Panc1 (cell line): ENCODE measurements at regions not wholly inside any gene's neighbourhood (a gene's known extent, or its start where the extent isn't known, plus 50 kb on each side); places are given as distances from the start of the nearest gene placed in this dataset.
"Not testable (repeated sequence)": the region's sequence is repeated elsewhere in the genome, so short reads cannot be mapped to it uniquely, and the experiment has no call there.

ENCODE experiments used
- ATAC-seq: fragments of 200-7000 bp; cut with Tn5 transposase; 2 replicates; pipeline ENCODE4 v1.9.1; 2020; ENCODE audit warnings: mild to moderate bottlenecking, moderate library complexity
- BruUV-seq: library from RNA; stranded (reverse); fragments of 400-500 nt; replicated peaks from 2 replicates; lab custom pipeline; 2021; lab: Mats Ljungman, UMichigan
- CTCF ChIA-PET: fragments of 300-600 bp; sonication (Branson Sonifier 250); formaldehyde crosslinking; loops from one replicate; lab custom pipeline; 2022; ENCODE audit warnings: antibody characterized with exemption; lab: Charles Lee
- POLR2A ChIA-PET: fragments of 300-600 bp; sonication (Branson Sonifier 250); formaldehyde crosslinking; loops from one replicate; lab custom pipeline; 2022; ENCODE audit warnings: antibody characterized with exemption; lab: Charles Lee
- DNase-seq: peaks from one replicate; pipeline ENCODE4 v3.0.0-alpha.2; 2010; ENCODE audit warnings: low read depth, low spot score
- H3K27ac ChIP-seq: 2 replicates; pipeline ENCODE4 v1.5.1; 2011; ENCODE audit warnings: mild to moderate bottlenecking, low read length, inconsistent platforms
- H3K27me3 ChIP-seq: fragments of 200-500 bp; sonication (Bioruptor generic); 2 replicates; pipeline ENCODE4 v1.6.0; 2014; ENCODE audit warnings: low read length, inconsistent platforms; ENCODE audit not compliant: control insufficient read depth, insufficient read depth
- H3K36me3 ChIP-seq: fragments of 200-500 bp; sonication (Bioruptor generic); 2 replicates; pipeline ENCODE4 v1.5.1; 2014; ENCODE audit warnings: inconsistent platforms, mild to moderate bottlenecking, low read length, moderate library complexity; ENCODE audit not compliant: control insufficient read depth, insufficient read depth
- H3K4me1 ChIP-seq: 2 replicates; pipeline ENCODE4 v1.5.1; 2011; ENCODE audit warnings: inconsistent platforms, mild to moderate bottlenecking, low read length, moderate library complexity; ENCODE audit not compliant: control insufficient read depth, insufficient read depth
- H3K4me3 ChIP-seq, 2 experiments: 2 replicates each; pipeline ENCODE4 v1.5.1; 2011 to 2012; ENCODE audit warnings: low read depth in 2 of 2, low read length in 2 of 2, mild to moderate bottlenecking in 2 of 2, inconsistent platforms in 1 of 2, moderate library complexity in 1 of 2
- H3K9me3 ChIP-seq: fragments of 200-500 bp; sonication (Bioruptor generic); 2 replicates; pipeline ENCODE4 v1.5.1; 2014; ENCODE audit warnings: low read depth, mild to moderate bottlenecking, inconsistent platforms, low read length, moderate library complexity; ENCODE audit not compliant: control insufficient read depth, insufficient read depth
- POLR2AphosphoS5 ChIP-seq: IDR thresholded peaks from 2 replicates; pipeline ENCODE4 v1.6.1; 2012; ENCODE audit warnings: mild to moderate bottlenecking, low read depth, low read length, moderate library complexity
- SIN3A ChIP-seq: IDR thresholded peaks from 2 replicates; pipeline ENCODE4 v1.6.1; 2012; ENCODE audit warnings: low read depth, mild to moderate bottlenecking, low read length, moderate library complexity, borderline replicate concordance; ENCODE audit not compliant: insufficient read depth
- TCF7L2 ChIP-seq: IDR thresholded peaks from 2 replicates; pipeline ENCODE4 v1.6.1; 2011; ENCODE audit warnings: mild to moderate bottlenecking, low read depth, low read length, inconsistent platforms
- in situ Hi-C: cut with HindIII; loops from 2 replicates; pipeline ENCODE4 v1.10.0; 2016; ENCODE audit warnings: low sequenced_read_pairs, low pct_unique_long_range_greater_than_20kb
- intact Hi-C: fragments of 100-400 bp; cut with micrococcal nuclease; formaldehyde crosslinking; loops from one replicate; pipeline ENCODE4 v1.10.0; 2022; ENCODE audit not compliant: unreplicated experiment
- TF ChIP-seq, protein P1 (sequence below): fragments of 450-650 bp; IDR thresholded peaks from 2 replicates; pipeline ENCODE4 v1.5.1; 2017; ENCODE audit warnings: mild to moderate bottlenecking
- TF ChIP-seq, protein P2 (sequence below), 2 experiments: IDR thresholded peaks; 2 replicates each; pipeline ENCODE4 v1.6.1; 2011 to 2012; ENCODE audit warnings: low read depth in 2 of 2, control low read depth in 1 of 2, low read length in 1 of 2, mild to moderate bottlenecking in 1 of 2, moderate library complexity in 1 of 2; ENCODE audit not compliant: insufficient read depth in 1 of 2

DNA sequence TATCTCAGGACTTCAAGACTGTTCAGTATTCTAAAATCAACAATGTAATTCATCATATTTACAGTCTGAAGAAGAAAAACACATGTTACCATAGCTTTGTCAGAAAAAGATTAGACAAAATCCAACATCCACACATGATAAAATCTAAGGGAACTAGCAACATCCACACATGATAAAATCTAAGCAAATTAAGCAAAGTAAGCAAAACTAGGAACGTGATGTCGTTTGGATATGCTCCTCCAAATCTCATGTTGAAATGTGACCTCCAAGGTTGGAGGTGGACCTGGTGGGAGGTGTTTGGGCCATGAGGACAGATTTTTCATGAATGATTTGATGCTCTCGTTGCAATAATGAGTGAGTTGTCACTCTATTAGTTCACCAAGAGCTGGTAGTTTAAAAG lies 717.3 kb upstream of the HS6ST1 start:
- in situ Hi-C loops (no loop called here), intact Hi-C loops (no loop called here)
- H3K36me3 ChIP-seq, result no peaks in the 10 kb centered on the region
- H3K27me3 ChIP-seq, result no peaks in the 10 kb centered on the region
- TF ChIP-seq, protein P1, sequence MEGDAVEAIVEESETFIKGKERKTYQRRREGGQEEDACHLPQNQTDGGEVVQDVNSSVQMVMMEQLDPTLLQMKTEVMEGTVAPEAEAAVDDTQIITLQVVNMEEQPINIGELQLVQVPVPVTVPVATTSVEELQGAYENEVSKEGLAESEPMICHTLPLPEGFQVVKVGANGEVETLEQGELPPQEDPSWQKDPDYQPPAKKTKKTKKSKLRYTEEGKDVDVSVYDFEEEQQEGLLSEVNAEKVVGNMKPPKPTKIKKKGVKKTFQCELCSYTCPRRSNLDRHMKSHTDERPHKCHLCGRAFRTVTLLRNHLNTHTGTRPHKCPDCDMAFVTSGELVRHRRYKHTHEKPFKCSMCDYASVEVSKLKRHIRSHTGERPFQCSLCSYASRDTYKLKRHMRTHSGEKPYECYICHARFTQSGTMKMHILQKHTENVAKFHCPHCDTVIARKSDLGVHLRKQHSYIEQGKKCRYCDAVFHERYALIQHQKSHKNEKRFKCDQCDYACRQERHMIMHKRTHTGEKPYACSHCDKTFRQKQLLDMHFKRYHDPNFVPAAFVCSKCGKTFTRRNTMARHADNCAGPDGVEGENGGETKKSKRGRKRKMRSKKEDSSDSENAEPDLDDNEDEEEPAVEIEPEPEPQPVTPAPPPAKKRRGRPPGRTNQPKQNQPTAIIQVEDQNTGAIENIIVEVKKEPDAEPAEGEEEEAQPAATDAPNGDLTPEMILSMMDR, result no peak
- TF ChIP-seq TCF7L2, result no peak
- TF ChIP-seq SIN3A, result no peak
- TF ChIP-seq POLR2AphosphoS5, result no peak
- TF ChIP-seq, protein P2, sequence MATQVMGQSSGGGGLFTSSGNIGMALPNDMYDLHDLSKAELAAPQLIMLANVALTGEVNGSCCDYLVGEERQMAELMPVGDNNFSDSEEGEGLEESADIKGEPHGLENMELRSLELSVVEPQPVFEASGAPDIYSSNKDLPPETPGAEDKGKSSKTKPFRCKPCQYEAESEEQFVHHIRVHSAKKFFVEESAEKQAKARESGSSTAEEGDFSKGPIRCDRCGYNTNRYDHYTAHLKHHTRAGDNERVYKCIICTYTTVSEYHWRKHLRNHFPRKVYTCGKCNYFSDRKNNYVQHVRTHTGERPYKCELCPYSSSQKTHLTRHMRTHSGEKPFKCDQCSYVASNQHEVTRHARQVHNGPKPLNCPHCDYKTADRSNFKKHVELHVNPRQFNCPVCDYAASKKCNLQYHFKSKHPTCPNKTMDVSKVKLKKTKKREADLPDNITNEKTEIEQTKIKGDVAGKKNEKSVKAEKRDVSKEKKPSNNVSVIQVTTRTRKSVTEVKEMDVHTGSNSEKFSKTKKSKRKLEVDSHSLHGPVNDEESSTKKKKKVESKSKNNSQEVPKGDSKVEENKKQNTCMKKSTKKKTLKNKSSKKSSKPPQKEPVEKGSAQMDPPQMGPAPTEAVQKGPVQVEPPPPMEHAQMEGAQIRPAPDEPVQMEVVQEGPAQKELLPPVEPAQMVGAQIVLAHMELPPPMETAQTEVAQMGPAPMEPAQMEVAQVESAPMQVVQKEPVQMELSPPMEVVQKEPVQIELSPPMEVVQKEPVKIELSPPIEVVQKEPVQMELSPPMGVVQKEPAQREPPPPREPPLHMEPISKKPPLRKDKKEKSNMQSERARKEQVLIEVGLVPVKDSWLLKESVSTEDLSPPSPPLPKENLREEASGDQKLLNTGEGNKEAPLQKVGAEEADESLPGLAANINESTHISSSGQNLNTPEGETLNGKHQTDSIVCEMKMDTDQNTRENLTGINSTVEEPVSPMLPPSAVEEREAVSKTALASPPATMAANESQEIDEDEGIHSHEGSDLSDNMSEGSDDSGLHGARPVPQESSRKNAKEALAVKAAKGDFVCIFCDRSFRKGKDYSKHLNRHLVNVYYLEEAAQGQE (IDR thresholded peaks at IDR 0.05; ENCODE audit: insufficient read depth in 1 of 2, low read depth in 2 of 2, low read length in 1 of 2), result no peak
- H3K4me1 ChIP-seq, result no peaks in the 10 kb centered on the region
- H3K9me3 ChIP-seq, result no peaks in the 10 kb centered on the region
- no peak overlapping the region for H3K27ac ChIP-seq
- ChIA-PET CTCF (no interaction called here), POLR2A (no interaction called here)
- no TSS peak for BruUV-seq
- no peak for ATAC-seq
- H3K4me3 ChIP-seq, result no peak overlapping the region
- DNase-seq, result no peak

DNA sequence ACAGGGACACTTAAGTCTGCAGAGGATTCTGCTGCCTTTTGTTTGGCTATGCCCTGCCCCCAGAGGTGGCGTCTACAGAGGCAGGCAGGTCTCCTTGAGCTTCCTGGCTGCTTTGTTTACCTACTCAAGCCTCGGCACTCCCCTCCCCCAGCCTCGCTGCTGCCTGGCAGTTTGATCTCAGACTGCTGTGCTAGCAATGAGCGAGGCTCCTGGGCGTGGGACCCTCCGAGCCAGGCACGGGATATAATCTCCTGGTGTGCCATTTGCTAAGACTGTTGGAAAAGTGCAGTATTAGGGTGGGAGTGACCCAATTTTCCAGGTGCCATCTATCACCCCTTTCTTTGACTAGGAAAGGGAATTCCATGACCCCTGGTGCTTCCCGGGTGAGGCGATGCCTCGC lies 725.0 kb upstream of the HS6ST1 start:
- in situ Hi-C loops, CTCF ChIA-PET, ATAC-seq, H3K4me1 ChIP-seq, BruUV-seq, H3K9me3 ChIP-seq, DNase-seq, intact Hi-C loops, H3K27me3 ChIP-seq, POLR2A ChIA-PET, H3K27ac ChIP-seq, H3K4me3 ChIP-seq, H3K36me3 ChIP-seq: not testable (repeated sequence)

DNA sequence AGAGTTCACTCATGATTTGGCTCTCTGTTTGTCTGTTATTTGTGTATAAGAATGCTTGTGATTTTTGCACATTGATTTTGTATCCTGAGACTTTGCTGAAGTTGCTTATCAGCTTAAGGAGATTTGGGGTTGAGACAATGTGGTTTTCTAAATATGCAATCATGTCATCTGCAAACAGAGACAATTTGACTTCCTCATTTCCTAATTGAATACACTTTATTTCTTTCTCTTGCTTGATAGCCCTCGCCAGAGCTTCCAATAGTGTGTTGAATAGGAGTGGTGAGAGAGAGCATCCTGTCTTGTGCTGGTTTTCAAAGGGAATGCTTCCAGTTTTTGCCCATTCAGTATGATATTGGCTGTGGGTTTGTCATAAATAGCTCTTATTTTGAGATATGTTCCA lies 727.8 kb upstream of the HS6ST1 start:
- in situ Hi-C loops, POLR2A ChIA-PET, DNase-seq, H3K4me1 ChIP-seq, ATAC-seq, H3K9me3 ChIP-seq, BruUV-seq, H3K27ac ChIP-seq, H3K27me3 ChIP-seq, intact Hi-C loops, H3K4me3 ChIP-seq, CTCF ChIA-PET, H3K36me3 ChIP-seq: not testable (repeated sequence)
